ENCODE measurements at regions not wholly inside any gene's neighbourhood (a gene's known extent, or its start where the extent isn't known, plus 50 kb on each side); places are given as distances from the start of the nearest gene placed in this dataset.

GRCh38 chr12:9264546-9264945, 56.4 kb upstream of the PZP start:
- POLR2A ChIA-PET, result no interaction called here
- intact Hi-C loops (cut with DNase I, micrococcal nuclease), result no loop called here

GRCh38 chr12:9260931-9261330, 52.7 kb upstream of the PZP start:
- ATAC-seq (ENCODE audit: poor library complexity) (no peak), DNase-seq (no peak)
- ChIA-PET POLR2A (no interaction called here), CTCF (no interaction called here)
- Mint-ChIP-seq H3K4me1 (ENCODE audit: low read depth) (no peaks in the 10 kb centered on the region), H3K36me3 (ENCODE audit: low read depth) (no peaks in the 10 kb centered on the region), H3K4me3 (no peak overlapping the region), H3K27ac (no peak overlapping the region), H3K9me3 (no peaks in the 10 kb centered on the region), H3K27me3 (no peaks in the 10 kb centered on the region)
- Histone ChIP-seq H3K36me3 (ENCODE audit: insufficient read depth, low read length) (peaks cover 12% of the 10 kb centered on the region), H3K4me3 (ENCODE audit: low read length) (no peak overlapping the region), H3K9me3 (ENCODE audit: control insufficient read depth in 1 of 2, insufficient read depth in 1 of 2, low read length in 2 of 2) (no peaks in the 10 kb centered on the region), H3K27ac (ENCODE audit: low read depth in 1 of 2, low read length in 2 of 2) (no peak overlapping the region), H3K4me1 (ENCODE audit: insufficient read depth, low read length) (no peaks in the 10 kb centered on the region), H3K27me3 (ENCODE audit: control insufficient read depth in 1 of 2, insufficient read depth in 2 of 2, low read length in 2 of 2) (no peaks in the 10 kb centered on the region)
- intact Hi-C loops (cut with DNase I, micrococcal nuclease), result no loop called here
- no peak for TF ChIP-seq CTCF (IDR thresholded peaks at IDR 0.05)

More at GRCh38 chr12:9264546-9264945, 56.4 kb upstream of the PZP start:
- Histone ChIP-seq H3K4me3 (ENCODE audit: low read length) (no peak overlapping the region), H3K27ac (ENCODE audit: low read depth in 1 of 2, low read length in 2 of 2) (no peak overlapping the region), H3K36me3 (ENCODE audit: insufficient read depth, low read length) (no peaks in the 10 kb centered on the region), H3K9me3 (ENCODE audit: control insufficient read depth in 1 of 2, insufficient read depth in 1 of 2, low read length in 2 of 2) (no peaks in the 10 kb centered on the region), H3K27me3 (ENCODE audit: control insufficient read depth in 1 of 2, insufficient read depth in 2 of 2, low read length in 2 of 2) (no peaks in the 10 kb centered on the region), H3K4me1 (ENCODE audit: insufficient read depth, low read length) (no peaks in the 10 kb centered on the region)
- Mint-ChIP-seq H3K9me3 (no peaks in the 10 kb centered on the region), H3K4me1 (ENCODE audit: low read depth) (no peaks in the 10 kb centered on the region), H3K4me3 (no peak overlapping the region), H3K27ac (no peak overlapping the region), H3K36me3 (ENCODE audit: low read depth) (no peaks in the 10 kb centered on the region), H3K27me3 (no peaks in the 10 kb centered on the region)
- TF ChIP-seq CTCF (IDR thresholded peaks at IDR 0.05), result no peak
- CTCF ChIA-PET, result no interaction called here
- DNase-seq, result no peak
- no peak for ATAC-seq (ENCODE audit: poor library complexity)

- TF ChIP-seq CTCF (IDR thresholded peaks at IDR 0.05), result no peak
- CTCF ChIA-PET, result no interaction called here
- POLR2A ChIA-PET, result no interaction called here
- Histone ChIP-seq H3K27ac (ENCODE audit: low read depth in 1 of 2, low read length in 2 of 2) (no peak overlapping the region), H3K9me3 (ENCODE audit: control insufficient read depth in 1 of 2, insufficient read depth in 1 of 2, low read length in 2 of 2) (no peaks in the 10 kb centered on the region), H3K4me3 (ENCODE audit: low read length) (no peak overlapping the region), H3K27me3 (ENCODE audit: control insufficient read depth in 1 of 2, insufficient read depth in 2 of 2, low read length in 2 of 2) (no peaks in the 10 kb centered on the region), H3K36me3 (ENCODE audit: insufficient read depth, low read length) (peaks cover 12% of the 10 kb centered on the region), H3K4me1 (ENCODE audit: insufficient read depth, low read length) (no peaks in the 10 kb centered on the region)
- H3K27me3 Mint-ChIP-seq, result no peaks in the 10 kb centered on the region
- ATAC-seq (ENCODE audit: poor library complexity) (no peak), DNase-seq (no peak)
- H3K4me3 Mint-ChIP-seq, result no peak overlapping the region
- no peak overlapping the region for H3K27ac Mint-ChIP-seq
- H3K36me3 Mint-ChIP-seq (ENCODE audit: low read depth), result no peaks in the 10 kb centered on the region
- intact Hi-C loops (cut with DNase I, micrococcal nuclease), result no loop called here
- H3K9me3 Mint-ChIP-seq, result no peaks in the 10 kb centered on the region
- no peaks in the 10 kb centered on the region for H3K4me1 Mint-ChIP-seq (ENCODE audit: low read depth)
Observed at GRCh38 chr12:9258676-9259075, 50.5 kb upstream of the PZP start.

Data from CD4-positive, alpha-beta T cell (primary cell).